ENCODE measurements at regions not wholly inside any gene's neighbourhood (a gene's known extent, or its start where the extent isn't known, plus 50 kb on each side); places are given as distances from the start of the nearest gene placed in this dataset.

GRCh38 chr6:167442796-167443680 lies 118.2 kb downstream of the TTLL2 start:
- DNase-seq = no peak

DNA sequence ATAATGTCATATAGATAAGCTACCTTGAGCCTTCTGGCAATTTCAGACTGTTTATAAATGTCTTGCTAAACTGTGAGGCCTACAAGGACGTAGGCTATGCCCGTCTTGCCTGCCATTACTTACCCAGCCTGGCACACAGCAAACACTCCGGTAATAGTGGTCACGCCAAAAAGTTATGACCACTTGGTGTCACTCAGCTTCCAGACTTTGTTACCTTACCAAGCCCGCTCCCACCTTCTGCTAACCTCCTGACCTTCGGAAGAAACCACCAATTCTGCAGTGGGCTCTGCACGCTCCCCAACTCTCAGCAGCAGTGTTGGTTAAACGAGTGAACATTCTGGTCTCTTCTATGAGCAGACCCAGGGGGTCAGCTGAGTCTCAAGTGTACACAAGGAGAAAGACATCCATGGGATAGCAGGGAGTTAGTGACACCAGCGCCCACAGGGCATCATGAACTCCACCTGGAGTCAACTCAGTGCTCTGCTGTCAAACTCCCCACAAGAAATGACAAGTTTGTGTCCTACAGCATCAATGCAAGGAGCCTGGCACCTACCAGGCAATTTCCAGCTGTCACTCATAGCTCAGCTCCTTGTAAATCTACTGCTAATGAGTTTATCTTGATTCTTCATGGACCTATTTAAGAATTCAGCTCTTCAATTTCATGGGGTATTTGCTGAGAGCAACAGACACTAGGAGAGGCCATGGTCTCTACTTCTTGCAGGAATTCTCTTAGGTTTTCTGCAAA lies 119.9 kb downstream of the TTLL2 start:
- no peak for DNase-seq

GRCh38 chr6:167445568-167445967 lies 120.7 kb downstream of the TTLL2 start:
- no peak for DNase-seq

GRCh38 chr6:167446046-167446445 lies 121.2 kb downstream of the TTLL2 start:
- DNase-seq = no peak

DNA sequence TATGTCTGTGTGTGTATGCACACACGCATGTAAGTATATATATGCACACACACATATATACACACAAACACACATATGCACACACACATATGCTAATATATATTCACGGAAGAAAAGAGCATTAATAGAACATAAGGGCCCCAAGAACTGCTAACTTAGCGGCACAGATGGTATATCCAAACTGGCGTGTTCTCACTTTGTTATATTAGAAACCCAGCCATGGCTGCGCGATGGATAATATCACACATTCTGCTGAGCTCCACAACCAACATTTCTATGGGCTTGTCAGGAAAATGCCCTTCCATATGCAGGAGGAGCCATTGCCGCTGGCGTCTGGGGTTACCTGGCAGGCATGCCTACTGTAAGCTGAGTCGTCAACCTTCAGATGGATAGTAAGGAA lies 122.1 kb downstream of the TTLL2 start:
- DNase-seq = no peak

- no peak for DNase-seq
These were observed 123.5 kb downstream of the TTLL2 start for GRCh38 chr6:167448378-167448777.

DNA sequence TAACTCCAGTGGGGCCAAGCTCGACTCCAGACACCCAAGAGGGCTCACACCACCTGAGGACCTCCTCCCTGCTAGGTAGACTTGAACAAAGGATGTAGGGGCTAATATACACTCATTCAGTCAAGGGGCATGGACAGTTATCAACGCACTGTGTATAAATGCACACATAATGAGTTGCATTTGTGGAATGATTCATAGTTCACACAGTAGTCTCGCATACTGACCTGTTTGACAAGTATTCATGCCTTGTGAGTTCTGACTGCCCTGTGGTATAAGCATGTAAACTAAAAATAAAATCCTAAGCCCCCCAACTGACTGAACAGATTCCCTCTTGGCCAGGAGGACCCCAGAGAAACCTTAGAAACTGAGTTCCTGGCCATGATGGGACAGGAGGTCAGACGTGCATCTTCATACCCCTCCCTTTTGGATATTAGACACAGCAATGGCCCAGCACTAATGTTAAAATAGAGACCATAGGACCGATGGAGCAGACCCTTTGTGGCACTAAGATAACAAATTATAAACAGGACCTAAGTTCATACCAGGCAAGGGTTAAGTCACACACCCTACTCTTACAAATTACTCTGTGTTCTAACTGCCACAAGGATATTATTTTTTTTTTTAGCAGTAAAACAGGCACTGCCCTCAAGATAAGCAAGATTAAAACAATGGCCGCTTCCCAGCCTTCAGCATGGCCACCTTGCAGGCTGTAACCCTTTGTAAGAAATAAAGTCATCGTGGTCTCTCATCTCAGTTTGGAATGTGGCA lies 124.4 kb downstream of the TTLL2 start:
- no peak for DNase-seq

GRCh38 chr6:167450626-167451025 lies 125.7 kb downstream of the TTLL2 start:
- no peak for DNase-seq

- DNase-seq = no peak
These were observed 127.6 kb downstream of the TTLL2 start for GRCh38 chr6:167452338-167453081.

GRCh38 chr6:167453082-167453446 lies 128.2 kb downstream of the TTLL2 start:
- no peak for DNase-seq

DNA sequence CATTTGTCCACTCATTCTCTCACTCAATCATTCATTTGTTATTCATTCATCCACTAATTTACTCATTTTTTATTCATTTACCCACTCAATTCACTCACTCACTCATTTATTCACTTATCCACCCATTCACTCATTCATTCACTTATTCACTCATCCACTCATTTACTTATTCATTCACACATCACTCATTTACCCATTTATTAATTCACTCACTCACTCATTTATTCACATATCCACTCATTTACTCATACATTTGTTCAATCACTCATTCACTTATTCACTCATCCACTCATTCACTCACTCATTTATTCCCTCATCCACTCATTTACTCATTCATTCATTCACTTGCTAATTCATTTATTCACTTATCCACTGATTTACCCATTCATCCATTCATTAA lies 129.1 kb downstream of the TTLL2 start:
- no peak for DNase-seq

DNA sequence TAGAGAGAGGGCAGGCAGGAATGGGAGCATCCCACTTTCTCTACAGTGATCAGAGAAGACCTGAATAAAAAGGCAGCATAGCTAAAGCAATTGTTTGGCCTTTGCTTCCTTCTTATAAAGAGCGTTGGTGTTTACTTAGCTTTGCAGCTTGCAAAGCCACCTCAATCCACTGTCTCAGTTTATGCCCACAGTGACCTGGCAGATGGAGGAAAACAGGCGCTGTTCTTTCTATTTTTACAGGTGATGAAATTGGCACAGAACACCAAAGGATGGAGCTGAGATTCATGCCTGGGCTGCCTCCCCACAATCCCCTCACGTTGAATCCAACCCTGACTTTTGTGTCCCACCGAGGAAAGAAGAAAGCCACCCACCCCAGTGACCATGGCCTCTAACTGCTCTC lies 130.5 kb downstream of the TTLL2 start:
- no peak for DNase-seq

DNA sequence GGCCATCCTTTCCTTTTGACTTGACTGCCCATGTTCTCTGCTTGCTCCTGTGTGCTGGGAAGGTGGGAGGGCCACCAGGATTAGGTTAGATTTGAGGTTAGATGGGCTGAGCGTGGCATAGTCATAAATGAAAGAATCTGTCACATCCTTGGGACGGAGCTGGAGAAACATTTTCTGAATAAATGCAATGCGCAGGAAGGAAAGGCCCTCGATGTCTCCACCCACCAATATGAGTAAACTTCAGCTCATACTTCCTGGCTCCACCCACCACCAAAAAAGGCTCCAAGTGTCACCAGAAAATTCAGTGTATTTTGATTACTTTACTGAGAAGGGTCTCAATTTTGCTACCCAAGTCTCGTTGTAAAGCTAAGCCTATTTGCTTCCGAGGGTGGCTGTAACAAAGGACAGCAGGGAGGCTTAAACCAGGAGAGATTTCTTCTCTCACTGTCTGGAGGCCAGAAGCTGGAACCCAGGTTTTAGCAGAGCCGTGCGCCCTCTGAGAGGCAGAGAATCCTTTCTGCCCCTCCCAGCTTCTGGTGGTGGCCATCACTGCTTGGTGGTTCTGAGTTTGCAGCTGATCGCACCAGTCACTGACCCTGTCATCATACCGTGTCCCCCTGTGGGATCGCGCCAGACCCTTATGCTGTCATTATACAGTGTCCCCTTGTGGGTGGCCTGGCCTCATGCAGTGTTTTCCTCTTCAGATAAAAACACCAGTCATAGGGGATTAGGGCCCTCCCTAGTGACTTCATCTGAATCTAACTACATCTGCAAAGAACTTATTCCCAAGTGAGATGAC lies 137.8 kb downstream of the TTLL2 start:
- DNase-seq = no peak

DNA sequence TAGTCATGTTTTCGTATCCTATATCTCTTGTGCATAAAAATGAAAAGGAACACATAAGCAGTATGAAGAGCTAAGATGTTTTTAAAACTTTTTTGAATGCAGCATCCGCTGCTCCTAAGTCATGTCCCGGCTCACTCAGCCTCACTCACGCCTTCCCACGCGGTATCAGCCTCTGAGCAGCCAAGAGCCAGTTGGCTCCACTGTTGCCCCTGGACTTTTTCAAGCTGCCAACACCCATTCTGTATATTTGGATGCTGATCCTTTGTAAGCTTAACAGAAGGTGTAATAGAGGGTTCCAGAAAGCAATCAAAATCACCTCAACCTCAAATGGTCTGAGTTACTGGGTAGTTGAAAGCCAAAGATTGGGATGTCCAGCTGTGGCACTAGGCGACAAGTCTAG lies 139.3 kb downstream of the TTLL2 start:
- no peak for DNase-seq

DNA sequence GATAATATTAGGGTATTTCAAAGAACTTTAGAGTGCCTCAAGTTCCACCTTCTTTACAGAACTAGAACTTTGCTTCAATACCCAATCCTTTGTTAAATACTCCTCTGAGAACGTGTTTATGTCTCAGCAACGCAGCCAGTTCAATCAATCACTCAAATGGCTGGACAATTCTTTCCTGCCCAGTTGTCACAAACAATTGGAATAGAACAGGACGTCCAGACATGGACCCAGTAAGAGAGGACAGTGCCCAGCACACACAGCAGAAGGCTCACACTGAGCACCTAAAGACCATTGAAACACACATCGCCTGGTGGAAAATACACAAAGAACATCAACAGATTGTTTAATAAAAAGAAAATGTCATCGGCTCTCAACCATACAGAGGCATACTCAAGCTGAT lies 140.6 kb downstream of the TTLL2 start:
- no peak for DNase-seq

DNA sequence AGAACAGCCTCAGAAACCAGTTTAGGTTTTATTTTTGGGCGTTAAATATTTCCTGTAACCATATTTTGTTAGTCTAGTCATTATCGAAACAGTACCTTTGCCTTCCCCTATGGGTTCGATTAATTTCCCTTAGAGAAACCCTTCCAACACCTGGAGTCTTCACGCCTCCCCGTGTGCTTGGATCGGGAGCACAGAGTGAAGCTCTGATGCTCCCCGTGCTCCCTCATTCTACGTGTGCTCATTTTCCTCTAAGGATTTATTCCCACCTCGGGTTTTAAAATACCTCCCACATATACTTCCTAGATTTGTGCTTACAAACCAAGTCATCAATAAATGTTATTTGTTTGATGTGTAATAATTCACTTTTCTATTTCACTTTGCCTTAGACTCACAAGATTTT lies 142.4 kb downstream of the TTLL2 start:
- DNase-seq = no peak

DNA sequence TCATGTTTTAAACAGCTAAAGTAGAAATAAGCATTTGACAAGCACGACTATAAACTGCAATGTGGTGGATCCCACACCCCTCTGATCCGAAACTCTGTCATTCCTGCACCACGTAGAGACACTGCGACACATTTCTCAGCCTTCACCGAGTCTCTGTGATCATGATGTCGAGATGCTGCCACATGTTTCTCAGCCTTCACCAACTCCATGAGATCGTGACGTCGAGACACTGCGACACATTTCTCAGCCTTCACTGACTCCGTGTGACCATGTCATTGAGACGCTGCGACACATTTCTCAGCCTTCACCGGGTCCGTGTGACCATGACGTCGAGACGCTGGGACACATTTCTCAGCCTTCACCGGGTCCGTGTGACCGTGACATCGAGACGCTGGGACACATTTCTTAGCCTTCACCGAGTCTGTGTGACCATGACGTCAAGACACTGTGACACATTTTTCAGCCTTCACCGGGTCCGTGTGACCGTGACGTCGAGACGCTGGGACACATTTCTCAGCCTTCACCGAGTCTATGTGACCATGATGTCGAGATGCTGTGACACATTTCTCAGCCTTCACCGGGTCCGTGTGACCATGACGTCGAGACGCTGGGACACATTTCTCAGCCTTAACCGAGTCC lies 143.0 kb downstream of the TTLL2 start:
- no peak for DNase-seq

DNA sequence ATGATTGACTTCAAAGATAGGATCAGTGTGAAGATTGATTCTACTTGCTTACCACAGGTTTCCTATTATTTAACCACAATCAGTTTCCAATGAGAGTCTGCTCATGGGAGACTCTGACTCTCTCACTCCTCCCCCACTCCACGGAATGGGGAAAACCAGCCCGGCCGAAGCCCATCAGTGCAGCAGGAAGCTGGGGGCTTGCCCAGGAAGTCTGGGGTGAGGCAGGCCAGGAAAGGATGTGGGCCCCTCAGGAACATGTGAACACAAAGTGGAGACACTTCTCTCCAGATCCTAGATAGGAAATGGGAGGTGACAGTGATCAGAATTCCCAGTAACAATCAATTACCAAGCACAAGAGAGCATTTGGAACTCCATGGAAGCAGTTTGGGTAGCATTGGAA lies 144.2 kb downstream of the TTLL2 start:
- DNase-seq = no peak

- DNase-seq = no peak
These were observed 144.8 kb downstream of the TTLL2 start for GRCh38 chr6:167469672-167470071.

DNA sequence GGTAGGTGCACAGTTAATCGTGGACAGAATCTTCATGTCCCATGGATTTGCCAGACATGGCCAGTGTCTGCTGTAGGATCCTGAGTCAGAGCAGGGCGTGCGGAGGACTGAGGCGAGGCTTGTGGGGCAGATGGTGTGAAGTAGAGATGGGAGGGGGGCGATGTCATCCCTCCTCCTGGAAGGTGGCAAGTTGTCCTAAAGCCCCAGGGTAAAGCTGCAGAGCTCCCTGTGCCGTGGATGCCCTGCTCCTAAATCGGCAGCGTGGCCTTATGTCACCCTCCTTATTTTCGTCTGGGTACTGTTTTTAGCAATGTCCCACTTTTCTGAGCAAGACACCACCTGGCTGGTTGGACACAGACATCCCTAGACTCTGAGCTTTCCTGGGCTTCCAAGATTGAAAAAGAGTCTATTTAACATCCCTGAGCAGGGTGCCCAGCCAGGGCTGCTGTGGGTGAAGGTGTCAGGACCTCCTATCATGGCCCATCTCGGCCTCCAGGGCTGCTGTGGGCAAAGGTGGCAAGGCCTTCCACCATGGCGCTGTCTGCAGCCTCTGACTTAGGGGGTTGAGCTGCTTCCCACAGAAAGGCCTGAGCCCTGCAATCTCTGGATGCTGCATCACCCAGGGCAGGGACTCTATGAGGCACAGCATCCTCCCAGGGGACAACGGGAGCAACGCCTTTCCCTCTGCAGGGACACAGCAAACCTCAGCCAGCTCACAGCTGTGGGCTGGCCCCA lies 145.4 kb downstream of the TTLL2 start:
- no peak for DNase-seq

Measured in suppressor macrophage treated with lipopolysaccharide for 1 hour (primary cell).